Keratinocyte (primary cell): ENCODE measurements at regions not wholly inside any gene's neighbourhood (a gene's known extent, or its start where the extent isn't known, plus 50 kb on each side); places are given as distances from the start of the nearest gene placed in this dataset.
"Not testable (repeated sequence)": the region's sequence is repeated elsewhere in the genome, so short reads cannot be mapped to it uniquely, and the experiment has no call there.

Experiments used
- CTCF ChIP-seq, 3 experiments: IDR thresholded peaks in 1 of 3; conservative IDR thresholded peaks in 1 of 3; optimal IDR thresholded peaks in 1 of 3; 2 replicates in 2 of 3; 3 replicates in 1 of 3; pipeline versions ENCODE3 to v1.5.1; 2011; ENCODE audit warnings: low read length in 3 of 3, mild to moderate bottlenecking in 3 of 3, moderate library complexity in 2 of 3, control low read depth in 1 of 3, inconsistent platforms in 1 of 3; ENCODE audit not compliant: insufficient read depth in 2 of 3; ENCODE audit errors: extremely low read depth in 1 of 3
- EZH2 ChIP-seq: IDR thresholded peaks from one replicate; pipeline ENCODE4 v1.6.1; 2012; ENCODE audit warnings: inconsistent platforms, mild to moderate bottlenecking, low read length, moderate library complexity

GRCh38 chr7:65140543-65141404 lies 134.3 kb upstream of the ERV3-1 start:
- TF ChIP-seq CTCF (optimal IDR thresholded peaks at IDR 0.05 in 1 of 3, IDR thresholded peaks at IDR 0.05 in 1 of 3, conservative IDR thresholded peaks at IDR 0.05 in 1 of 3; ENCODE audit: extremely low read depth in 1 of 3, insufficient read depth in 2 of 3, low read length in 3 of 3); EZH2: not testable (repeated sequence)
